ENCODE measurements at regions not wholly inside any gene's neighbourhood (a gene's known extent, or its start where the extent isn't known, plus 50 kb on each side); places are given as distances from the start of the nearest gene placed in this dataset.

GRCh38 chr4:161249779-161250440, 913.9 kb downstream of the FSTL5 start:
- Histone ChIP-seq H3K4me3 (no peak overlapping the region), H3K9me3 (peaks cover 0 to 42% (median 23%) of the 10 kb centered on the region in 8 donors), H3K4me1 (no peaks in the 10 kb centered on the region), H3K27me3 (replicated peaks in 1 of 7) (no peaks in the 10 kb centered on the region), H3K27ac (no peak overlapping the region), H3K36me3 (no peaks in the 10 kb centered on the region)
- intact Hi-C loops (cut with DNase I; ENCODE audit: low total_unique reads): no loop called here
- DNase-seq: no peak
- WGBS, 5 donors: 82 to 90% (median 88%) methylated on average over 4 to 8 of the region's 8 CpGs
- TF ChIP-seq POLR2AphosphoS5 (IDR thresholded peaks at IDR 0.05) (no peak), CTCF (IDR thresholded peaks at IDR 0.05 in 8 of 11, conservative IDR thresholded peaks at IDR 0.05 in 3 of 11) (no peak), POLR2A (IDR thresholded peaks at IDR 0.05) (no peak)

GRCh38 chr4:161248880-161249279, 914.9 kb downstream of the FSTL5 start:
- 88 to 99% (median 95%) methylated on average over 3 of the region's 3 CpGs for WGBS, 5 donors
- no peak for DNase-seq
- Histone ChIP-seq H3K27ac (no peak overlapping the region), H3K9me3 (peaks cover 0 to 37% (median 23%) of the 10 kb centered on the region in 8 donors), H3K27me3 (replicated peaks in 1 of 7) (no peaks in the 10 kb centered on the region), H3K36me3 (no peaks in the 10 kb centered on the region), H3K4me1 (no peaks in the 10 kb centered on the region), H3K4me3 (no peak overlapping the region)
- TF ChIP-seq CTCF (IDR thresholded peaks at IDR 0.05 in 8 of 11, conservative IDR thresholded peaks at IDR 0.05 in 3 of 11) (no peak), POLR2AphosphoS5 (IDR thresholded peaks at IDR 0.05) (no peak), POLR2A (IDR thresholded peaks at IDR 0.05) (no peak)
- intact Hi-C loops (cut with DNase I; ENCODE audit: low total_unique reads): no loop called here

DNA sequence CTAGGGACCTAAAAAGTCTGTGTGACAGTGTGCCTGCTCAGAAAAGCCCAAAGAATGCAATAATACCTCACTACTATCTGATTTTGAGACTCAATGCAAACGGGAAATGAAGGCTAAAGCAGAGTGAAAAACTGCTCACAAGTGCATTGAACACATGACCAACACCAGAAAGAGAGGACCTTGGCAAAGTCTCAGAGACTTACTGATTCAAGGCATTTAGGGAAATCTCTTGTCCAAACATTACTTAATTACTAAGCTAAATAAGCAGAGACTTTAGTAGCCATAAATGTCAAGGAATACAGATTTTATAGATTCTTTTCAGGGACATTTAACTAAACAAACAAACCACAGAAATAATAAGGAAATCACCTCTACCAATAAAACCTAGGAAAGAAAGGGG, 916.0 kb downstream of the FSTL5 start:
- TF ChIP-seq POLR2AphosphoS5 (IDR thresholded peaks at IDR 0.05) (no peak), POLR2A (IDR thresholded peaks at IDR 0.05) (no peak), CTCF (IDR thresholded peaks at IDR 0.05 in 8 of 11, conservative IDR thresholded peaks at IDR 0.05 in 3 of 11) (no peak)
- no peaks in the 10 kb centered on the region for H3K4me1 ChIP-seq
- H3K4me3 ChIP-seq: no peak overlapping the region
- H3K36me3 ChIP-seq: no peaks in the 10 kb centered on the region
- H3K27me3 ChIP-seq (replicated peaks in 1 of 7): no peaks in the 10 kb centered on the region
- no peak overlapping the region for H3K27ac ChIP-seq
- no peak for DNase-seq
- intact Hi-C loops (cut with DNase I; ENCODE audit: low total_unique reads): no loop called here
- WGBS, 5 donors: 38 to 58% (median 47%) methylated on average over 1 of the region's 1 CpG
- peaks cover 0 to 33% (median 21%) of the 10 kb centered on the region in 8 donors for H3K9me3 ChIP-seq

GRCh38 chr4:161238033-161238432, 925.8 kb downstream of the FSTL5 start:
- no peak overlapping the region for H3K27ac ChIP-seq
- no peaks in the 10 kb centered on the region for H3K4me1 ChIP-seq
- H3K9me3 ChIP-seq: no peaks in the 10 kb centered on the region
- TF ChIP-seq CTCF (IDR thresholded peaks at IDR 0.05 in 8 of 11, conservative IDR thresholded peaks at IDR 0.05 in 3 of 11): no peak
- no peak for TF ChIP-seq POLR2AphosphoS5 (IDR thresholded peaks at IDR 0.05)
- TF ChIP-seq POLR2A (IDR thresholded peaks at IDR 0.05): no peak
- H3K27me3 ChIP-seq (replicated peaks in 1 of 7): no peaks in the 10 kb centered on the region
- intact Hi-C loops (cut with DNase I; ENCODE audit: low total_unique reads): no loop called here
- H3K36me3 ChIP-seq: no peaks in the 10 kb centered on the region
- H3K4me3 ChIP-seq: no peak overlapping the region
- no peak for DNase-seq
- 31 to 95% (median 63%) methylated on average over 3 of the region's 3 CpGs for WGBS, 5 donors

Measured in spleen (tissue), 11 donors.